Panc1 (cell line): ENCODE measurements at regions not wholly inside any gene's neighbourhood (a gene's known extent, or its start where the extent isn't known, plus 50 kb on each side); places are given as distances from the start of the nearest gene placed in this dataset.

Experiments used
- CTCF ChIP-seq: fragments of 450-650 bp; IDR thresholded peaks from 2 replicates; pipeline ENCODE4 v1.5.1; 2017; ENCODE audit warnings: mild to moderate bottlenecking
- POLR2AphosphoS5 ChIP-seq: IDR thresholded peaks from 2 replicates; pipeline ENCODE4 v1.6.1; 2012; ENCODE audit warnings: mild to moderate bottlenecking, low read depth, low read length, moderate library complexity
- REST ChIP-seq, 2 experiments: IDR thresholded peaks; 2 replicates each; pipeline ENCODE4 v1.6.1; 2011 to 2012; ENCODE audit warnings: low read depth in 2 of 2, control low read depth in 1 of 2, low read length in 1 of 2, mild to moderate bottlenecking in 1 of 2, moderate library complexity in 1 of 2; ENCODE audit not compliant: insufficient read depth in 1 of 2
- SIN3A ChIP-seq: IDR thresholded peaks from 2 replicates; pipeline ENCODE4 v1.6.1; 2012; ENCODE audit warnings: low read depth, mild to moderate bottlenecking, low read length, moderate library complexity, borderline replicate concordance; ENCODE audit not compliant: insufficient read depth

GRCh38 chr15:86004061-86004460 is 75.6 kb upstream of the AGBL1 start:
- TF ChIP-seq CTCF (no peak), REST (IDR thresholded peaks at IDR 0.05; ENCODE audit: insufficient read depth in 1 of 2, low read depth in 2 of 2, low read length in 1 of 2) (no peak), SIN3A (no peak), POLR2AphosphoS5 (no peak)
